DND-41 (cell line): ENCODE measurements at regions not wholly inside any gene's neighbourhood (a gene's known extent, or its start where the extent isn't known, plus 50 kb on each side); places are given as distances from the start of the nearest gene placed in this dataset.

Source experiments
- ATAC-seq: fragments of 200-7000 bp; cut with Tn5 transposase; 3 replicates; pipeline ENCODE4 v1.9.1; 2021; ENCODE audit warnings: low read depth; ENCODE audit not compliant: insufficient read depth
- DNase-seq: peaks from one replicate; pipeline ENCODE4 v3.0.0-alpha.2; 2020
- H2AFZ ChIP-seq: 2 replicates; pipeline ENCODE4 v1.6.0; 2012; ENCODE audit warnings: low read depth, low read length
- H3K27ac ChIP-seq: 2 replicates; pipeline ENCODE4 v1.5.1; 2012; ENCODE audit warnings: low read length, inconsistent platforms
- H3K27me3 ChIP-seq: fragments of 200-600 bp; sonication (generic); 2 replicates; pipeline ENCODE4 v1.6.0; 2012; ENCODE audit warnings: low read length, mild to moderate bottlenecking, inconsistent platforms; ENCODE audit not compliant: insufficient read depth, poor library complexity
- H3K36me3 ChIP-seq: 2 replicates; pipeline ENCODE4 v1.5.1; 2012; ENCODE audit warnings: low read length, inconsistent platforms; ENCODE audit not compliant: insufficient read depth
- H3K4me1 ChIP-seq: 2 replicates; pipeline ENCODE4 v1.5.1; 2012; ENCODE audit warnings: mild to moderate bottlenecking, low read length; ENCODE audit not compliant: insufficient read depth
- H3K4me2 ChIP-seq: 2 replicates; pipeline ENCODE4 v1.6.0; 2012; ENCODE audit warnings: mild to moderate bottlenecking, moderate library complexity, low read length, inconsistent platforms; ENCODE audit not compliant: insufficient read depth
- H3K4me3 ChIP-seq, 2 experiments: fragments of 200-600 bp in 1 of 2; shearing (Covaris generic) in 1 of 2; 2 replicates each; pipeline ENCODE4 v1.5.1; 2012 to 2016; ENCODE audit warnings: inconsistent platforms in 2 of 2, low read length in 2 of 2, mild to moderate bottlenecking in 2 of 2, low read depth in 1 of 2, moderate library complexity in 1 of 2
- H3K79me2 ChIP-seq: 2 replicates; pipeline ENCODE4 v1.6.0; 2012; ENCODE audit warnings: low read length, inconsistent platforms; ENCODE audit not compliant: insufficient read depth
- H3K9ac ChIP-seq: 2 replicates; pipeline ENCODE4 v1.6.0; 2012; ENCODE audit warnings: low read depth, mild to moderate bottlenecking, inconsistent platforms, low read length, moderate library complexity
- H3K9me3 ChIP-seq: 2 replicates; pipeline ENCODE4 v1.5.1; 2012; ENCODE audit warnings: low read length, moderate library complexity, mild to moderate bottlenecking, inconsistent platforms; ENCODE audit not compliant: insufficient read depth, severe bottlenecking
- H4K20me1 ChIP-seq: 2 replicates; pipeline ENCODE4 v1.6.0; 2012; ENCODE audit warnings: low read length; ENCODE audit not compliant: insufficient read depth
- CTCF ChIP-seq: IDR thresholded peaks from 2 replicates; pipeline ENCODE4 v1.5.1; 2012; ENCODE audit warnings: borderline replicate concordance, low read length, moderate library complexity, mild to moderate bottlenecking; ENCODE audit not compliant: poor library complexity, severe bottlenecking; ENCODE audit errors: extremely low read depth
- EZH2 ChIP-seq: IDR thresholded peaks from 3 replicates; pipeline ENCODE4 v1.6.1; 2012; ENCODE audit warnings: borderline replicate concordance, low read depth, mild to moderate bottlenecking, moderate library complexity, low read length, inconsistent platforms; ENCODE audit not compliant: severe bottlenecking

- H3K79me2 ChIP-seq = no peaks in the 10 kb centered on the region
- ATAC-seq (no peak), DNase-seq (no peak)
- H3K9ac ChIP-seq = no peak overlapping the region
- no peak overlapping the region for H2AFZ ChIP-seq
- H3K4me1 ChIP-seq = no peaks in the 10 kb centered on the region
- TF ChIP-seq CTCF (no peak), EZH2 (no peak)
- H4K20me1 ChIP-seq = no peaks in the 10 kb centered on the region
- H3K36me3 ChIP-seq = no peaks in the 10 kb centered on the region
- H3K4me3 ChIP-seq = no peak overlapping the region
- H3K27ac ChIP-seq = no peak overlapping the region
- no peak overlapping the region for H3K4me2 ChIP-seq
- H3K9me3 ChIP-seq = no peaks in the 10 kb centered on the region
- H3K27me3 ChIP-seq = no peaks in the 10 kb centered on the region
Measured at GRCh38 chr1:103373991-103374390, 151.5 kb upstream of the RNPC3 start.

- Histone ChIP-seq H3K9me3 (no peaks in the 10 kb centered on the region), H2AFZ (no peak overlapping the region), H3K27me3 (no peaks in the 10 kb centered on the region), H3K9ac (no peak overlapping the region), H3K79me2 (no peaks in the 10 kb centered on the region), H3K4me3 (no peak overlapping the region), H3K36me3 (no peaks in the 10 kb centered on the region), H3K27ac (no peak overlapping the region), H3K4me2 (no peak overlapping the region), H3K4me1 (no peaks in the 10 kb centered on the region), H4K20me1 (no peaks in the 10 kb centered on the region)
- no peak for DNase-seq
- TF ChIP-seq CTCF = no peak
- TF ChIP-seq EZH2 = no peak
- ATAC-seq = no peak
Measured at GRCh38 chr1:103372866-103373265, 152.6 kb upstream of the RNPC3 start.

- H3K4me2 ChIP-seq = no peak overlapping the region
- H3K36me3 ChIP-seq = no peaks in the 10 kb centered on the region
- ATAC-seq (no peak), DNase-seq (no peak)
- H2AFZ ChIP-seq = no peak overlapping the region
- TF ChIP-seq EZH2 (no peak), CTCF (no peak)
- no peaks in the 10 kb centered on the region for H4K20me1 ChIP-seq
- H3K4me1 ChIP-seq = no peaks in the 10 kb centered on the region
- H3K27me3 ChIP-seq = no peaks in the 10 kb centered on the region
- no peak overlapping the region for H3K4me3 ChIP-seq
- H3K27ac ChIP-seq = no peak overlapping the region
- no peak overlapping the region for H3K9ac ChIP-seq
- no peaks in the 10 kb centered on the region for H3K79me2 ChIP-seq
- H3K9me3 ChIP-seq = no peaks in the 10 kb centered on the region
Measured at GRCh38 chr1:103371234-103371633, 154.3 kb upstream of the RNPC3 start.

GRCh38 chr1:103367186-103367585 lies 158.3 kb upstream of the RNPC3 start:
- no peak overlapping the region for H3K4me2 ChIP-seq
- no peak overlapping the region for H3K9ac ChIP-seq
- no peaks in the 10 kb centered on the region for H3K79me2 ChIP-seq
- no peak for TF ChIP-seq CTCF
- no peak for TF ChIP-seq EZH2
- H4K20me1 ChIP-seq = no peaks in the 10 kb centered on the region
- H3K36me3 ChIP-seq = no peaks in the 10 kb centered on the region
- no peaks in the 10 kb centered on the region for H3K9me3 ChIP-seq
- no peak overlapping the region for H3K27ac ChIP-seq
- DNase-seq (no peak), ATAC-seq (no peak)
- no peaks in the 10 kb centered on the region for H3K27me3 ChIP-seq
- no peaks in the 10 kb centered on the region for H3K4me1 ChIP-seq
- no peak overlapping the region for H3K4me3 ChIP-seq
- H2AFZ ChIP-seq = no peak overlapping the region
